ENCODE measurements at regions not wholly inside any gene's neighbourhood (a gene's known extent, or its start where the extent isn't known, plus 50 kb on each side); places are given as distances from the start of the nearest gene placed in this dataset.

DNA sequence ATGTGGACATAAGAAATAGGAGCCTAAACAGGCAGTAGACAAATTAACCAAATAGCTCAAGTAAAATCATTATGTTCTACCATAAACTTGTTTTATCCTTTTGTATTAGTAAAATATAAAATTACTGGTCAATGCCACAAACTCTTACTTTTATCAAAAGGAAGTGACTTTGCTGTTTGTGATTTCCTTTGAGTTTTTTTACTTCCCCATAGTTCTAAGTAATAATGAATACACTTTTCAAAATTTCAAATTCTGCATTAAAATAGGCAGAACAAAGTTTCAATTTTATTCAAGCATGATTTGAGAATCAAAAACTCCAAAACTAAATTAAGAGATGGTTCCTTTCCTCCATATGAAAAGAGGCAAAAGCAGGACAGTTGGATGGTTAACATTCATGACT lies 139.7 kb upstream of the ABCB5 start:
- TF ChIP-seq YY1 (IDR thresholded peaks at IDR 0.05; ENCODE audit: low read depth) = no peak
- TF ChIP-seq, protein P1, sequence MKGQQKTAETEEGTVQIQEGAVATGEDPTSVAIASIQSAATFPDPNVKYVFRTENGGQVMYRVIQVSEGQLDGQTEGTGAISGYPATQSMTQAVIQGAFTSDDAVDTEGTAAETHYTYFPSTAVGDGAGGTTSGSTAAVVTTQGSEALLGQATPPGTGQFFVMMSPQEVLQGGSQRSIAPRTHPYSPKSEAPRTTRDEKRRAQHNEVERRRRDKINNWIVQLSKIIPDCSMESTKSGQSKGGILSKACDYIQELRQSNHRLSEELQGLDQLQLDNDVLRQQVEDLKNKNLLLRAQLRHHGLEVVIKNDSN (IDR thresholded peaks at IDR 0.05) = no peak
- TF ChIP-seq, protein P2, sequence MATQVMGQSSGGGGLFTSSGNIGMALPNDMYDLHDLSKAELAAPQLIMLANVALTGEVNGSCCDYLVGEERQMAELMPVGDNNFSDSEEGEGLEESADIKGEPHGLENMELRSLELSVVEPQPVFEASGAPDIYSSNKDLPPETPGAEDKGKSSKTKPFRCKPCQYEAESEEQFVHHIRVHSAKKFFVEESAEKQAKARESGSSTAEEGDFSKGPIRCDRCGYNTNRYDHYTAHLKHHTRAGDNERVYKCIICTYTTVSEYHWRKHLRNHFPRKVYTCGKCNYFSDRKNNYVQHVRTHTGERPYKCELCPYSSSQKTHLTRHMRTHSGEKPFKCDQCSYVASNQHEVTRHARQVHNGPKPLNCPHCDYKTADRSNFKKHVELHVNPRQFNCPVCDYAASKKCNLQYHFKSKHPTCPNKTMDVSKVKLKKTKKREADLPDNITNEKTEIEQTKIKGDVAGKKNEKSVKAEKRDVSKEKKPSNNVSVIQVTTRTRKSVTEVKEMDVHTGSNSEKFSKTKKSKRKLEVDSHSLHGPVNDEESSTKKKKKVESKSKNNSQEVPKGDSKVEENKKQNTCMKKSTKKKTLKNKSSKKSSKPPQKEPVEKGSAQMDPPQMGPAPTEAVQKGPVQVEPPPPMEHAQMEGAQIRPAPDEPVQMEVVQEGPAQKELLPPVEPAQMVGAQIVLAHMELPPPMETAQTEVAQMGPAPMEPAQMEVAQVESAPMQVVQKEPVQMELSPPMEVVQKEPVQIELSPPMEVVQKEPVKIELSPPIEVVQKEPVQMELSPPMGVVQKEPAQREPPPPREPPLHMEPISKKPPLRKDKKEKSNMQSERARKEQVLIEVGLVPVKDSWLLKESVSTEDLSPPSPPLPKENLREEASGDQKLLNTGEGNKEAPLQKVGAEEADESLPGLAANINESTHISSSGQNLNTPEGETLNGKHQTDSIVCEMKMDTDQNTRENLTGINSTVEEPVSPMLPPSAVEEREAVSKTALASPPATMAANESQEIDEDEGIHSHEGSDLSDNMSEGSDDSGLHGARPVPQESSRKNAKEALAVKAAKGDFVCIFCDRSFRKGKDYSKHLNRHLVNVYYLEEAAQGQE (IDR thresholded peaks at IDR 0.05; ENCODE audit: low read depth) = no peak

All from Ishikawa (cell line).